ENCODE measurements at regions not wholly inside any gene's neighbourhood (a gene's known extent, or its start where the extent isn't known, plus 50 kb on each side); places are given as distances from the start of the nearest gene placed in this dataset.

DNA sequence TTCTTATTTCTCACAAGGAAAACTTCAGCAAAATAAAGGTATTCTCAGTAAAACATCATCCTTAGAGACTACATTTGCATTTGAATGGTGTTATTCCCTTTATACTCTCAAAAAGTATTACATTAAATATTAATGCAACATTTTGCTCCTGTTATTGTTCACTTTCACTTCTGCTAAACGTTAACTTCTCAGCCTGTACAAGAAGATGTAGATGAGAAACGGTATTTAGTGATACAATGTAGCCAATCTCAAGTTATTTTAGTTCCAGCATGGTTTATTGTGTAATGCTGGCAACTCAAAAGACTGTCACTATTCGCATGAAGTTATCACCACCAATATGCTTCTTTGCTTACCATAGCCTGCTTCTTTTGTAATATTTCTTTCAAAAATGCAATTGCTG, 514.1 kb downstream of the CPS1 start:
- no peak for DNase-seq

DNA sequence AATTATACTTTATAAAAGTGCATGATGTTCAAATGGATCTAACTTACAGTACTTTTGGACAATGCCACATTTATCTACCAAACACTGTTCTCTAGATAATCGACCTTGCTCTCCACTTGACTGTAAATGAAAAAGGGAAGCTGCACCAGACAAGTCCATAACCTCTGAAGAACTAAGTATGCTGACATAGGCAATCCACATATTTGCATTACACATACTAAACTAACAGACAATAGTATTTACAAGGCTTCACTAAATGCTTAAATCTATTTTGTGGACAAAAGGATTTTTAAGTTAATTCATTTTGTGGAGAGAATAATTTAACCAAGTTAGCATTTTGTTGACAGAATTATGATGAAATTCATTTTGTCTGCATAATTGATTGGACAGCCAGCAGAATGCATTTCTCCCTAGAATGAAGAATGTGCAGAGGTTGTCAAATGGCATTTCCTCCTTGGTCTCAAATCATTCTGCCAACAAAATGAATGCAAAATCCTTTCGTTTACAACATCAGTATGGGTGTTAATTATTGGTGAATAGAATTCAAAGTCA, 520.9 kb downstream of the CPS1 start:
- DNase-seq, result no peak

DNA sequence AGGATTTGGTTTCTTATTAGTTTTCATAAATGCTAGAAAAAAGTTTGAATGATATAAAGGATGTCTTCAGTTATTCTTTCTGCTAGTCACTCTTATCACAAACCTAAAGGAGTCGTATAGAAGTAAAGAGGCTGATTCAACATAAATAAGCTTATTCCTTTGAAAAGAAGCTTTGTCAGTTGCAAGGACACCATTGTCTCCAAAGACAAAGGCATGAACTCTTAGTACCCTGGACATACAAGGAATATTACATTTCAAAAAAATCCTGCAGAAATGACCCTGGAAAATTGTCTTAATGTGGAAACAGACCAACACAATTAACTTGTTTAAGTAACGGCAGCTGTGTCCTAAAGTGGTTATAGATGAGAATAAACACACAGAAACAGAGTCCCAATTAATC, 528.0 kb downstream of the CPS1 start:
- DNase-seq, result no peak

DNA sequence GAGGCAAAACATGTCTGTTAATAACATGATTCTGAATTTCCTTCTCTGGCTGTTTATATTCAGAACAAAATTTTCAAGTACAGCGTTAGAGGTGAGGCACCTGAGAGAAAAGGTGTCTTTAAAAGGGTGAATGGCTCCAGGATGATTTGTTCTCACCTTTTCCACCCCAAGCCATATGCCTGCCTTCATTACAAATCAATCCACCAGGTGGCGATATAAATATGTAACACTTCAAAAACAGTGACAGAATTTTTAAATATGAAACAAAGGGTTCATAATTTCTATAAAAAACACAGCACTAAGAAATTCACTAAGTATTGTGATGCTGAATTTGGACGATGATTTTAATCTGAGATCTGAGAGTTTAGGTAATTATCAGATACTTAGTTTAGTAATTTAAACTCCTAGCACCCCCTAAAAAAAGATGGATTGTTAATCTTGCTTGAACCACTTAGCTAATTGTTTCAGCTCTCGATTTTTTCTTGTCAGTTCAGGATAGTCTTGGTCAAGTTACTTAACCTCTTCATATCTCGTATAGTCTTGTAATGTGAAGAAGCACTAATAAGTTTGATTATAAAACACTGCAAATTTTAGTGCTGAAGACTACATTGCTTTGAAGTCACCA, 528.8 kb downstream of the CPS1 start:
- DNase-seq, result no peak

DNA sequence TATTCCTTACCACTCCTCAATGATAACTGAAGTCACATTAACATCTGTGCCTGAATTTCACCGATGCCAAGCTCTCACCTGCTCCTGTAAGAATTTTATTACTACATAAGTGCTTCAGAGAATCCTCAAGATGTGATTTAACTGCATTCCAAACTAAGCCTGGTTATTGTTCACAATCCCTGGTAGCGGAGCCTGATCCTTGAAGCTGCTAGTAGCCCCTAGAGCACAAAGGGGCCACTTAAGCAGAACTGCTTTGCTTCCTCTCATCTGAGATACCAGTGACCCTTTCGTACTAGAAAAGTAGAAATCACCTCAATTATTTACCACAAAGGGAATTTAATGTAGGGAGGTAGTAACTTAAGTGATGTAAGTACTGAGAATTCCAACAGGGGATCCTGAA, 529.6 kb downstream of the CPS1 start:
- no peak for DNase-seq

GRCh38 chr2:211089127-211089526, 532.7 kb downstream of the CPS1 start:
- DNase-seq, result no peak

DNA sequence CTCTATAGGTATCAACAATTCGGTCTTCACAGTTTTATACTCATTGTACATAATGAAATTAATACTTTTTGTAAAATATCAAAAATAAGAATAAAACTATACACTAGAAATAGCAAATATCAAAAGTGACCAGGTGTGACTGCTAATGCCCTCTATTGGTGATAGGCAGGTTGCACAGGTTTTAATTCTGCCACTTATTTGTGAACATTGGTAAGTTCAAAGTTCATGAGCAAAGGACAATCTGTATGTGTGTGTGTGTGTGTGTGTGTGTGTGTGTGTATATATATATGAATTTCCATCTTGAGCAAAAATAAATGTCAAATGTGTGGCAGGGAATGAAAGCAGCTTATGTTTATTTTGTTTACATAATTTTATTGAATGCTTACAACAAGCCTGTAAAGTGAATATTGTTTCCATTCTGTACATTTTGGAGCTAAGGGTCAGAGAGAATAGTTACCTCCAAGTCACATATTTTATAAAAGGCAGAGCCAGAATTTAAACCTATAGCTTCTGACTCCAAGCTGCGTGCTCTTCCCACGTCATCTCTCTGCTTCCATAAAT, 537.4 kb downstream of the CPS1 start:
- no peak for DNase-seq

DNA sequence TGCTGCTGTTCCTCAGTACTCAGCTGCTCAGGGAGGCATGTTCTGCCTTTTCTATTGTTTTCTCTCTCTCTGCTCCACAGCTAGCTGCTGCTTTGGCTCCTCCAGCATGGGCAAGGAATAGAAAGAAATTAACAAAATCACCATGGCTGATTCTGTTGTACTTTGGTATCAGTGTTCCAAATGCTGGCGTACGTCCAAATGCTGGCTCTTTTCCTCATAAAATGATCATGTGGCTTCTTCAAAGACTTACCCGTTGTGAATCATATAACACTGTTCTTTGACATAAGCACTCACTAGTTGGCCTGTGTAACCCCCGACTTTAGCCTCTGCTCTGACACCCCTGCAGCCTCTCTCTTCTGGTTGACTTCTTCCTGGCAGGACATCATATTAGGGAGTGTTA, 547.6 kb downstream of the CPS1 start:
- DNase-seq, result no peak

- DNase-seq, result no peak
These were observed 557.2 kb downstream of the CPS1 start for GRCh38 chr2:211113334-211114175.

DNA sequence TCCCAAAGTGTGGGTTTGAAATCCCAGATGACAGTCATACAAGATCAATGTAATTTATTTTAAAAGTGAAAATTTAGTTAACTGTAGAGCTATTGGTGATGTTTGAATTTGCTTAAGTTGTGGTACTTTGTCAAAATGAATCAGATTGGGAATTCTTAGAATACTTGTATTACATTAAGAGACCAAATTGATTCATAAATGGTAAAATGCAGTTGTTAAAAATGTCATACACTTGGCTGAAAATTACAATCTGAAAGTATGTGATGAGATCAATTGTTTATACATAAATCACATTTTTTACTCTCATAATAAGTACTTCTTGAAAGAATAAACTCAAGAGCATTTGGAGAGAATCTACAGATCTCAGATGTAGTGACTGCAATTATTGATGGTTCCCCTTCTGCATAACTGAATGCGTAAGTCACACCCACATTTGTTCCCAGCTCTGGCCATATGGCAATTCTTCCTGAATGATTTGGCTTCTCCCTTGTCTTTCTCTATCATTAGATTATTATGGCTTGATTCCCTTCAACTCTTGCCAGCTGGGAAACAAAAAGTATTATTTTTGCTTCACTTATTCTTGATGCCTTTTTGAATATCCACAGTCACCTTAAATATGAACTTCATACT, 558.5 kb downstream of the CPS1 start:
- no peak for DNase-seq

DNA sequence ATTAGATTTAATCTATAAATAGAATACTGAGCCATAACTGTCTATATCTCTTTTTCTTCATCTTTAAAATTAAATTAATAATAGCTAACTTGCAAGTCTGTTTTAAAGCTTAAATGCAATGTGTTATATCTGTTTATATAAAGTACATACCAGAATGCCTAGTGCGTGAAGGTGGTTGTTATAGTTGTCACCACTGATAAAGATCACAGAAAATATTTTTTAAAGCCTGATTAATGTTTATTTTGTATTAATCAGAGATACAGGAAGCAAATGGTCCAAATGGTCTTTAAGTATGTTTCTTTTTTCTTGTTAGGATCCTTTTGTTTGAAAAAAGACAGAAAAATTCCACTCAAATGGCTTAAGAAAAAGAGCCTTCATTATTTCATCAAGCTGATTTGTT, 560.6 kb downstream of the CPS1 start:
- no peak for DNase-seq

DNA sequence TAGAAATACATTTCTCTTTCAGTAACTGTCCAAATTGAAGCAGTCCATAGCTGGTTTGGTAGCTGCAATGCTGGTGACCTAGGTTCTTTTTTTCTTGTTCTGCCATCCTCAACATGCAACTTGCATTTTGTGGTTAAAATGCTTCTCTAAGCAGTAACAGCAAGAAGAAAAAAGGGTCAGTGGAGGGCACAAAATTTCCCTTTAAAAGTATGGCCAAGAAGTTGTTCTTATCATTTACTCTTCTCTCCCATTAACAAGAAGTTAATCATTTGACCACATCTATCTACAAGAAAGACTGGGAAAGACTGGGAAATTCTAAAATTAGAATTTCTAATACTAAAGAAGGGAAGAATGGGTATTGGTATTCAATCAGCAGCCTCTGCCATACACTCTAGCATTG, 569.9 kb downstream of the CPS1 start:
- no peak for DNase-seq

DNA sequence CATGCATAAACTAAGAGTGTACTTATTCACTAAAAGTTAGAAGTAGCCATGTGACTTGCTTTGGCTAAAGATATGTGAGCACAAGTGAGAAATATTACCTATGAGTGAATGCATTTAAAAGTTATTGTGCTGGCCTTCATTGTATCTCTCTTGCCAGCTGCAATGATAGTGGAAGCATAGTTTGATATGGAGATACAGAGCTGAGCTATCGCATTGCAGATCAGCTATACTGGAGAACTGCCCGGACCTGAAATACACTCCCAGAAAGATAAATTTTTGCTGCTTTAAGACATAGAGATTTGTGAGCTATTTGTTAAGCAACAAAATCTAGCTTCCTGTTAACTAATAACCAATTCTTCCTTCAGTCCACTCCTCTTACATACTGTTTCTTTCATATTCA, 571.1 kb downstream of the CPS1 start:
- no peak for DNase-seq

- no peak for DNase-seq
These were observed 571.9 kb downstream of the CPS1 start for GRCh38 chr2:211128287-211128686.

GRCh38 chr2:211129798-211130197, 573.4 kb downstream of the CPS1 start:
- no peak for DNase-seq

- no peak for DNase-seq
These were observed 575.6 kb downstream of the CPS1 start for GRCh38 chr2:211132046-211132445.

DNA sequence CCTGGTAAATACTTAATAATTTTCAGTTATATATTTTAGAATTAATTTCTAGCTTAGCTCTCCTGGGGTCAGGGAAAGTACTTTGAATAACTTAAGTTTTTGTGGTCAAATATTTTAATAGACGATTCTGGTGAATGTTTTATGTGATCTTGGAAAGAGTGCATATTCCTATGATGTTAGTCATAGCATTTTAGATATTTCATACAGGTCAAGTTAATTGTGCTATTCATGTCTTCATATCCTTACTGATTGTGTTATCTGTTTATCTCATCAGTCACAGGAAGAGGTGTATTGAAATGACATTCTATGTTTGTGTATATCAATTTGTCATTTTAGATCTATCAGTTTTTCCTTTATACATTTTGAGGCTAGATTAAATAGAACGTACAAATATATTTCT, 576.2 kb downstream of the CPS1 start:
- no peak for DNase-seq

DNA sequence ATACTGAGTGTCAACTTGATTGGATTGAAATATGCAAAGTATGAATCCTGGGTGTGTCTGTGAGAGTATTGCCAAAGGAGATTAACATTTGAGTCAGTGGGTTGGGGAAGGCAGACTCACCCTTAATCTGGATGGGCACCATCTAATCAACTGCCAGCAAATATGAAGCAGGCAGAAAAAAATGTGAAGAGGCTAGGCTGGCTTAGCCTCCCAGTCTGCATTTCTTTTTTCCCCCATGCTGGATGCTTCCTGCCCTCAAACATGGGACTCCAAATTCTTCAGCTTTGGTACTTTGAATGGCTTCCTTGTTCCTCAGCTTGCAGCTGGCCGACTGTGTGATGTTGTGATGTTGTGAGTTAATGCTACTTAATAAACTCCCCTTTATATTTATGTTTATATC, 577.4 kb downstream of the CPS1 start:
- DNase-seq, result no peak

- no peak for DNase-seq
These were observed 582.2 kb downstream of the CPS1 start for GRCh38 chr2:211138551-211138950.

- DNase-seq, result no peak
These were observed 585.2 kb downstream of the CPS1 start for GRCh38 chr2:211141646-211142045.

GRCh38 chr2:211144078-211144477, 587.7 kb downstream of the CPS1 start:
- no peak for DNase-seq

DNA sequence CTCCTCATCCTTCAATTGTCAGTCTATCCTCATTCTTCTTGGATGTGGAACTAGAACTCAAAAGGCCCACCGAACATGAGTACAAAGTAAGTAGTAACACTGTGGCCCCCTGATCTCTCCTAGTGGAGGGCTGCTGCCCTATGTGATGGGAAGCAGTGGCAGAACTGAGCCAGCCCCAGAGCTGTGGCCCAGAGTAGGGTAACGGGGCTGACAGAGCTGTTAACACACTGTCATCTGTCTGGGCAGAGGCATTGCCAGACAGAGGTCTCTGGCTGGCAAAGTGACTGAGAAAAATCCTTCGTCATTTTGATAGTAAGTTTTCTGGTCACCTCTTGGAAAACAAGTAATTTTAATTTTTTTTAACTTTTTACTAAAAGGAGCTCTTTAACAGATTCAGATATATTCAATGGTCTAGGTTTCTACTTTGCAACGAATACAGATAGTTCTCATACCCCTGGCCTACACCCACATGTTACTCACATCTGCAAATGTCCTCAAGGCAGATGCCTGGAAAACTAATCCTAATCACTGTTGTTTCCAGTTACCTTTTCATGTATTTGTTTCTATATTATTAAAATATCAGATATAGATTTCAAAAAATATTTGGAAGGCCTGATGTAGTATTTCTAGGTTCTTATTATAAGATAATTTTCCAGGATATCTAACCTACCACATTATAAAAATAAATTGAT, 588.7 kb downstream of the CPS1 start:
- no peak for DNase-seq

DNA sequence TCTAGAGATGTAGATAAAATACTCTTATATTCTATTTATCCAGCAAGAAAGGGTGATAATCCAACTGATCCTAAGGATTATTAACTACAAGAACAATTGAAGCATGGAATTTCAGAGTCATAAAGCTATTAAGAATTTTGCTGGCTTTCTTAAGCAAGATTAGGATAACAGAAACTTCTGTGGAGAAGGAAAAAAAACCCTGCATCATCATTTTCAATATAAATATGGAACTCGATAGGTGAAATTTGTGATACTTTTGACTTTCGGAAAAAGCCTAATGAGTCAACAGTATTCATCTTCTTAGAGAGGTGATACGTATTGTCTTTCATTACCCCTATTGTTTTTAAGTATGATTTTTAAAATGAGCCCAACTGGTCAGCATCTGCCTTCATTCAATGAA, 593.3 kb downstream of the CPS1 start:
- DNase-seq, result no peak
